Body of pancreas (tissue), 4 donors: ENCODE measurements at regions not wholly inside any gene's neighbourhood (a gene's known extent, or its start where the extent isn't known, plus 50 kb on each side); places are given as distances from the start of the nearest gene placed in this dataset.

Source experiments
- POLR2A ChIP-seq, 3 donors: fragments of 450-650 bp; IDR thresholded peaks; one replicate each; pipeline ENCODE4 v1.6.1; 2016; ENCODE audit warnings: antibody characterized with exemption in 3 of 3, mild to moderate bottlenecking in 2 of 3
- TF ChIP-seq, protein P1 (sequence below), 7 experiments: fragments of 450-650 bp in 4 of 7; fragments of 200-600 bp in 3 of 7; sonication (generic) in 3 of 7; IDR thresholded peaks; one replicate each; pipeline ENCODE4 v1.5.1; 2016 to 2019; ENCODE audit warnings: antibody characterized with exemption in 7 of 7

DNA sequence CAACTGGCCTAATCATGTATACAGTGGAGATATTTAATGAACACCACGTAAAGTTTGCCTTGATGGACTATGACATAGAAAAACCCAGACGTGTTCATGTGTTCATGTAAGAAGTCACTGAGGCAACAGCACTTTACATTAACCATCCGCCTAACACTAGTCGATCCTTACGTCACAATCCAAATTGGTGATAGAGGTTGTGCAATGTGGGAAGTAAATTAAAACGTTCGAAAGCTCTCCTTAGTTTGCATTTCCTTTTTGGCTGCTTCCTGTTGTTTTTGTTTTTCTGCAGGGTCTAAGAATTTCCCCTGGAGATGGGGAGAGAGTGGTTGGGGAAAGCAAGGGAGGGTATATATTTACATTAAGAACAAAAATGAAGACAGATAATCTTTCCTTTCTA is 587.5 kb upstream of the ADGRL2 start:
- TF ChIP-seq, protein P1, sequence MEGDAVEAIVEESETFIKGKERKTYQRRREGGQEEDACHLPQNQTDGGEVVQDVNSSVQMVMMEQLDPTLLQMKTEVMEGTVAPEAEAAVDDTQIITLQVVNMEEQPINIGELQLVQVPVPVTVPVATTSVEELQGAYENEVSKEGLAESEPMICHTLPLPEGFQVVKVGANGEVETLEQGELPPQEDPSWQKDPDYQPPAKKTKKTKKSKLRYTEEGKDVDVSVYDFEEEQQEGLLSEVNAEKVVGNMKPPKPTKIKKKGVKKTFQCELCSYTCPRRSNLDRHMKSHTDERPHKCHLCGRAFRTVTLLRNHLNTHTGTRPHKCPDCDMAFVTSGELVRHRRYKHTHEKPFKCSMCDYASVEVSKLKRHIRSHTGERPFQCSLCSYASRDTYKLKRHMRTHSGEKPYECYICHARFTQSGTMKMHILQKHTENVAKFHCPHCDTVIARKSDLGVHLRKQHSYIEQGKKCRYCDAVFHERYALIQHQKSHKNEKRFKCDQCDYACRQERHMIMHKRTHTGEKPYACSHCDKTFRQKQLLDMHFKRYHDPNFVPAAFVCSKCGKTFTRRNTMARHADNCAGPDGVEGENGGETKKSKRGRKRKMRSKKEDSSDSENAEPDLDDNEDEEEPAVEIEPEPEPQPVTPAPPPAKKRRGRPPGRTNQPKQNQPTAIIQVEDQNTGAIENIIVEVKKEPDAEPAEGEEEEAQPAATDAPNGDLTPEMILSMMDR (IDR thresholded peaks at IDR 0.05), result no peak
- TF ChIP-seq POLR2A (IDR thresholded peaks at IDR 0.05), result no peak
